Uterus (tissue), 3 donors: ENCODE measurements at regions not wholly inside any gene's neighbourhood (a gene's known extent, or its start where the extent isn't known, plus 50 kb on each side); places are given as distances from the start of the nearest gene placed in this dataset.

Source experiments
- DNase-seq, 2 donors: peaks; one replicate each; pipeline ENCODE4 v3.0.0-alpha.2; 2019 to 2020
- H3K27ac ChIP-seq, 2 donors: fragments of 200-600 bp; sonication (generic); 1 replicate in 1 of 2; 2 replicates in 1 of 2; pipeline ENCODE4 v1.5.1; 2016 to 2018
- H3K27me3 ChIP-seq, 2 donors: fragments of 200-600 bp; sonication (generic); one replicate each; pipeline ENCODE4 v1.5.1; 2018 to 2019; ENCODE audit warnings: control low read depth in 1 of 2
- H3K36me3 ChIP-seq, 2 donors: fragments of 200-600 bp; sonication (generic); one replicate each; pipeline ENCODE4 v1.5.1; 2019; ENCODE audit warnings: control low read depth in 1 of 2
- H3K4me1 ChIP-seq, 2 donors: fragments of 200-600 bp; sonication (generic); one replicate each; pipeline ENCODE4 v1.5.1; 2018 to 2019; ENCODE audit warnings: control low read depth in 1 of 2
- H3K4me3 ChIP-seq, 2 donors: fragments of 200-600 bp; sonication (generic); 1 replicate in 1 of 2; 2 replicates in 1 of 2; pipeline ENCODE4 v1.5.1; 2018 to 2019; ENCODE audit warnings: mild to moderate bottlenecking in 1 of 2
- H3K9me3 ChIP-seq, 2 donors: fragments of 200-600 bp; sonication (generic); one replicate each; pipeline ENCODE4 v1.5.1; 2019; ENCODE audit warnings: control low read depth in 1 of 2
- POLR2A ChIP-seq, 2 donors: fragments of 450-650 bp; IDR thresholded peaks; one replicate each; pipeline ENCODE4 v1.6.1; 2016; ENCODE audit warnings: antibody characterized with exemption in 2 of 2, mild to moderate bottlenecking in 1 of 2, moderate library complexity in 1 of 2
- intact Hi-C: fragments of 100-400 bp; cut with DNase I; formaldehyde crosslinking; loops from one replicate; pipeline ENCODE4 v1.15.1; 2023; ENCODE audit warnings: low total_unique reads
- TF ChIP-seq, protein P1 (sequence below), 4 experiments: fragments of 200-600 bp in 2 of 4; fragments of 450-650 bp in 2 of 4; sonication (generic) in 2 of 4; IDR thresholded peaks; one replicate each; pipeline ENCODE4 v1.5.1; 2016 to 2019; ENCODE audit warnings: antibody characterized with exemption in 4 of 4, mild to moderate bottlenecking in 2 of 4, moderate library complexity in 1 of 4
- donor health status: DM: yes; HTN: yes; CAD: no.

DNA sequence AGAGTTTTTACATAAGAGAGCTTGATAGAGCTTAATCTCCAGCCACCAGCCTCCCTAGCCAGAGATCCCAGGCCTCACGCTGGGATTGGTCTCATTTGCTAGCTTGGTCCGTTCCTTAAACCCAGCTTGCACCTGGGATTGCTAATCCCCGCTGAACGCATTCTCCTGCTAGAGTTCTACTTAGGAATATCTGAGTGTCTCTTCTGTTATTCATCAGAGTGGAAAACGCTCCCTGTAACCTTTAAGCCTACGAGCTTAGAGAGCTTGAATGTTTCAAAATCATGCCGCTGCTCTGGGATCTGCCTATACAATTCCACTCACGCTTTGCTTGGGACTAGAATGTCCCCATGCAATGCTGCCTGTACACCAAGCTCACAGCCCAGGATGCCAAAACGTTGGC lies 201.8 kb downstream of the NSG2 start:
- H3K27me3 ChIP-seq, result no peaks in the 10 kb centered on the region
- no peaks in the 10 kb centered on the region for H3K4me1 ChIP-seq
- no peak for DNase-seq
- H3K4me3 ChIP-seq, result no peak overlapping the region
- no peak for TF ChIP-seq POLR2A (IDR thresholded peaks at IDR 0.05)
- TF ChIP-seq, protein P1, sequence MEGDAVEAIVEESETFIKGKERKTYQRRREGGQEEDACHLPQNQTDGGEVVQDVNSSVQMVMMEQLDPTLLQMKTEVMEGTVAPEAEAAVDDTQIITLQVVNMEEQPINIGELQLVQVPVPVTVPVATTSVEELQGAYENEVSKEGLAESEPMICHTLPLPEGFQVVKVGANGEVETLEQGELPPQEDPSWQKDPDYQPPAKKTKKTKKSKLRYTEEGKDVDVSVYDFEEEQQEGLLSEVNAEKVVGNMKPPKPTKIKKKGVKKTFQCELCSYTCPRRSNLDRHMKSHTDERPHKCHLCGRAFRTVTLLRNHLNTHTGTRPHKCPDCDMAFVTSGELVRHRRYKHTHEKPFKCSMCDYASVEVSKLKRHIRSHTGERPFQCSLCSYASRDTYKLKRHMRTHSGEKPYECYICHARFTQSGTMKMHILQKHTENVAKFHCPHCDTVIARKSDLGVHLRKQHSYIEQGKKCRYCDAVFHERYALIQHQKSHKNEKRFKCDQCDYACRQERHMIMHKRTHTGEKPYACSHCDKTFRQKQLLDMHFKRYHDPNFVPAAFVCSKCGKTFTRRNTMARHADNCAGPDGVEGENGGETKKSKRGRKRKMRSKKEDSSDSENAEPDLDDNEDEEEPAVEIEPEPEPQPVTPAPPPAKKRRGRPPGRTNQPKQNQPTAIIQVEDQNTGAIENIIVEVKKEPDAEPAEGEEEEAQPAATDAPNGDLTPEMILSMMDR (IDR thresholded peaks at IDR 0.05), result no peak
- H3K9me3 ChIP-seq, result no peaks in the 10 kb centered on the region
- intact Hi-C loops, result no loop called here
- no peak overlapping the region for H3K27ac ChIP-seq
- no peaks in the 10 kb centered on the region for H3K36me3 ChIP-seq

- TF ChIP-seq, protein P1 (IDR thresholded peaks at IDR 0.05), result no peak
- TF ChIP-seq POLR2A (IDR thresholded peaks at IDR 0.05), result no peak
- no peak for DNase-seq
- H3K27ac ChIP-seq, result no peak overlapping the region
- no peaks in the 10 kb centered on the region for H3K36me3 ChIP-seq
- no peaks in the 10 kb centered on the region for H3K9me3 ChIP-seq
- H3K27me3 ChIP-seq, result no peaks in the 10 kb centered on the region
- no peaks in the 10 kb centered on the region for H3K4me1 ChIP-seq
- H3K4me3 ChIP-seq, result no peak overlapping the region
- intact Hi-C loops, result no loop called here
Observed at GRCh38 chr5:174251305-174252000, 205.9 kb downstream of the NSG2 start.

DNA sequence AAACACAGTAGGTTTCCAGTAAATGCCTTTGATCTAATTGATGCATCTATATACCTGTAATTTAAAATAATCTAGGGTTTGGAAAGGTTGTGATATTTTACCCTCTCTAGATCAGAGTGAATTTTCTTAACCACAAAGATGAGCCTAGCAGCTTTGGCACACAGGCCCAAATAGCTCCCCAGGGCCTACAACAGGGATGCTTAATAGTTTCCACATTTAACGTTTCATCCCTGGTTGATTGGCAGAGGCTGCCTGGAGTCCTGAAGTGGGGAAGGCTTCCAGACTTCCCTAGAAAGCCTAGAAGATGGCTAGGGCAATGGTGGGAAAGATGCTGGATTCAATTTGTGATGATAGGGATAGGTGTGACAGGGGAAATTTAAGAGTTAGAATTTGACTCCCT lies 206.6 kb downstream of the NSG2 start:
- TF ChIP-seq POLR2A (IDR thresholded peaks at IDR 0.05), result no peak
- TF ChIP-seq, protein P1 (IDR thresholded peaks at IDR 0.05), result no peak
- no peaks in the 10 kb centered on the region for H3K36me3 ChIP-seq
- DNase-seq, result no peak
- H3K27me3 ChIP-seq, result no peaks in the 10 kb centered on the region
- no peaks in the 10 kb centered on the region for H3K9me3 ChIP-seq
- H3K4me3 ChIP-seq, result no peak overlapping the region
- H3K27ac ChIP-seq, result no peak overlapping the region
- no peaks in the 10 kb centered on the region for H3K4me1 ChIP-seq
- intact Hi-C loops, result no loop called here

DNA sequence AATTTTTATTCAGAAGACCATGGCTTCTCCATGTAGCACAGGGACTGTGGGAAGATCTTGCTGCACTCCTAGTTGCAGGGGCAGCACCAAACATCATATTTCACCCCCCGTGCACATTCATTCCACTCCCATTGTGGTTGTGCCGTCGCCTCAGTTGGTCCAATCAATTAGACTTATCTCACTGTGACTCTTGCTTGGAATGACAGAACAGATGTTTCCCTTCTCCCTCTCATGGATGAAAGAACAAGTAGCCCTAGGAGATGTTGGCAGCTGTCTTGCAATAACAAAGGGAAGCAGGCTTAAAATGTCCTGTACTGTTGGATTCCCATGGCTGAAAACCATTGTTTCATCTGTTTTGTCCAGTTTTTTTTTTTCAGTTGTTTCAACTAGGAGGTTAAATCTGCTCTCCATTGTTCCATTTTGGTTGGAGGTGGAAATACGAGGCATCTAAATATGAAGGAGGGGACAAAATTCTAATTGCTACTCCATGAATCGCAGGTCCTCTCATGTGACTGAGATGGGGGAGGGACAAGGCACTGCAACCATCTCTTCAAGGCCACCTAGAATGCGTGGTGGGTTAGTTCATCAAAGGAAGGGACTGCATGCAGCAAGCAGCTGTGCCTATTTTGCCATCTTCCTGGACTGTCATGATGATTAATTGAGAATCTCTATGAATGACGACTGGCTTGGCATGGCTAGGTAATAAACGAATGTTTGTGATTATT lies 214.4 kb downstream of the NSG2 start:
- H3K9me3 ChIP-seq, result no peaks in the 10 kb centered on the region
- H3K4me3 ChIP-seq, result no peak overlapping the region
- no peaks in the 10 kb centered on the region for H3K4me1 ChIP-seq
- no peak overlapping the region for H3K27ac ChIP-seq
- H3K27me3 ChIP-seq, result no peaks in the 10 kb centered on the region
- no peak for DNase-seq
- TF ChIP-seq, protein P1 (IDR thresholded peaks at IDR 0.05), result no peak
- no peak for TF ChIP-seq POLR2A (IDR thresholded peaks at IDR 0.05)
- intact Hi-C loops, result no loop called here
- H3K36me3 ChIP-seq, result no peaks in the 10 kb centered on the region

GRCh38 chr5:174271316-174271715 lies 225.8 kb downstream of the NSG2 start:
- no peaks in the 10 kb centered on the region for H3K27me3 ChIP-seq
- H3K4me3 ChIP-seq, result no peak overlapping the region
- H3K27ac ChIP-seq, result no peak overlapping the region
- intact Hi-C loops, result no loop called here
- H3K4me1 ChIP-seq, result no peaks in the 10 kb centered on the region
- DNase-seq, result no peak
- no peak for TF ChIP-seq POLR2A (IDR thresholded peaks at IDR 0.05)
- TF ChIP-seq, protein P1 (IDR thresholded peaks at IDR 0.05), result no peak
- H3K9me3 ChIP-seq, result no peaks in the 10 kb centered on the region
- H3K36me3 ChIP-seq, result no peaks in the 10 kb centered on the region
